ENCODE measurements at regions not wholly inside any gene's neighbourhood (a gene's known extent, or its start where the extent isn't known, plus 50 kb on each side); places are given as distances from the start of the nearest gene placed in this dataset.

- TF ChIP-seq, protein P1, sequence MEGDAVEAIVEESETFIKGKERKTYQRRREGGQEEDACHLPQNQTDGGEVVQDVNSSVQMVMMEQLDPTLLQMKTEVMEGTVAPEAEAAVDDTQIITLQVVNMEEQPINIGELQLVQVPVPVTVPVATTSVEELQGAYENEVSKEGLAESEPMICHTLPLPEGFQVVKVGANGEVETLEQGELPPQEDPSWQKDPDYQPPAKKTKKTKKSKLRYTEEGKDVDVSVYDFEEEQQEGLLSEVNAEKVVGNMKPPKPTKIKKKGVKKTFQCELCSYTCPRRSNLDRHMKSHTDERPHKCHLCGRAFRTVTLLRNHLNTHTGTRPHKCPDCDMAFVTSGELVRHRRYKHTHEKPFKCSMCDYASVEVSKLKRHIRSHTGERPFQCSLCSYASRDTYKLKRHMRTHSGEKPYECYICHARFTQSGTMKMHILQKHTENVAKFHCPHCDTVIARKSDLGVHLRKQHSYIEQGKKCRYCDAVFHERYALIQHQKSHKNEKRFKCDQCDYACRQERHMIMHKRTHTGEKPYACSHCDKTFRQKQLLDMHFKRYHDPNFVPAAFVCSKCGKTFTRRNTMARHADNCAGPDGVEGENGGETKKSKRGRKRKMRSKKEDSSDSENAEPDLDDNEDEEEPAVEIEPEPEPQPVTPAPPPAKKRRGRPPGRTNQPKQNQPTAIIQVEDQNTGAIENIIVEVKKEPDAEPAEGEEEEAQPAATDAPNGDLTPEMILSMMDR (IDR thresholded peaks at IDR 0.05; ENCODE audit: poor library complexity, severe bottlenecking) = no peak
- Histone ChIP-seq H3K9me3 (ENCODE audit: severe bottlenecking) (no peaks in the 10 kb centered on the region), H3K4me1 (ENCODE audit: insufficient read depth, poor library complexity, severe bottlenecking) (no peaks in the 10 kb centered on the region), H3K36me3 (ENCODE audit: low read depth) (no peaks in the 10 kb centered on the region), H3K27me3 (ENCODE audit: insufficient read depth, poor library complexity, severe bottlenecking) (no peaks in the 10 kb centered on the region), H3K27ac (ENCODE audit: poor library complexity, severe bottlenecking) (no peak overlapping the region), H3K4me3 (ENCODE audit: severe bottlenecking) (no peak overlapping the region)
- ATAC-seq (ENCODE audit: low read depth) = no peak
- no peak for DNase-seq (ENCODE audit: low spot score)
Observed at GRCh38 chr13:104295537-104295936, 1229.3 kb upstream of the SLC10A2 start.

GRCh38 chr13:104289400-104289799, 1223.2 kb upstream of the SLC10A2 start:
- H3K36me3 ChIP-seq (ENCODE audit: low read depth) = no peaks in the 10 kb centered on the region
- H3K27me3 ChIP-seq (ENCODE audit: insufficient read depth, poor library complexity, severe bottlenecking) = no peaks in the 10 kb centered on the region
- DNase-seq (ENCODE audit: low spot score) = no peak
- peaks cover 11% of the 10 kb centered on the region for H3K4me1 ChIP-seq (ENCODE audit: insufficient read depth, poor library complexity, severe bottlenecking)
- H3K9me3 ChIP-seq (ENCODE audit: severe bottlenecking) = no peaks in the 10 kb centered on the region
- TF ChIP-seq, protein P1 (IDR thresholded peaks at IDR 0.05; ENCODE audit: poor library complexity, severe bottlenecking) = no peak
- ATAC-seq (ENCODE audit: low read depth) = 0 out of 3 replicates have a peak, but pooled peaks have one; percentile 46
- H3K4me3 ChIP-seq (ENCODE audit: severe bottlenecking) = no peak overlapping the region
- H3K27ac ChIP-seq (ENCODE audit: poor library complexity, severe bottlenecking) = no peak overlapping the region

DNA sequence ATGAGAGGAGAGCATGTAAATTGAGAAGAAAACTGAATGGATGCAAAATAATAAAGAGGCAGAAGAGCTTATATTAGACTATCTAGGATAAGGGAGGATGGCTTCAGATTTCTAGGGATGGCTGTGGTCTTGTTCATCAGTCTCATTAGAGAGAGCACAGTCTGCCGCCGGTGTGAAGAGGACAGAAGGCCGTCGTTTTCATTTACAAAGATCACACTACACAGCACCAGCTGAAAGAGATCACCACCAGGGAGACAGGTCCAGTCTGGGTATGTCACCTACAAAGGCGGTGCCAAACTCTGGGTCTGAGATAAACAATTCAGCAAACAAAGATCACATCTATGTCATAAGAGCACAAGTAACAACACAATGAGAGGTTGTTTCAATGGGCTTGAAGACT, 1222.3 kb upstream of the SLC10A2 start:
- peaks cover 11% of the 10 kb centered on the region for H3K4me1 ChIP-seq (ENCODE audit: insufficient read depth, poor library complexity, severe bottlenecking)
- H3K27me3 ChIP-seq (ENCODE audit: insufficient read depth, poor library complexity, severe bottlenecking) = no peaks in the 10 kb centered on the region
- no peaks in the 10 kb centered on the region for H3K36me3 ChIP-seq (ENCODE audit: low read depth)
- no peak for ATAC-seq (ENCODE audit: low read depth)
- H3K9me3 ChIP-seq (ENCODE audit: severe bottlenecking) = no peaks in the 10 kb centered on the region
- H3K4me3 ChIP-seq (ENCODE audit: severe bottlenecking) = no peak overlapping the region
- no peak for DNase-seq (ENCODE audit: low spot score)
- H3K27ac ChIP-seq (ENCODE audit: poor library complexity, severe bottlenecking) = no peak overlapping the region
- TF ChIP-seq, protein P1 (IDR thresholded peaks at IDR 0.05; ENCODE audit: poor library complexity, severe bottlenecking) = no peak

- Histone ChIP-seq H3K4me1 (ENCODE audit: insufficient read depth, poor library complexity, severe bottlenecking) (peaks cover 11% of the 10 kb centered on the region), H3K27me3 (ENCODE audit: insufficient read depth, poor library complexity, severe bottlenecking) (no peaks in the 10 kb centered on the region), H3K27ac (ENCODE audit: poor library complexity, severe bottlenecking) (peak overlapping the region; percentile 43), H3K9me3 (ENCODE audit: severe bottlenecking) (no peaks in the 10 kb centered on the region), H3K4me3 (ENCODE audit: severe bottlenecking) (no peak overlapping the region), H3K36me3 (ENCODE audit: low read depth) (no peaks in the 10 kb centered on the region)
- TF ChIP-seq, protein P1 (IDR thresholded peaks at IDR 0.05; ENCODE audit: poor library complexity, severe bottlenecking) = no peak
- peak; percentile 48; the same call in 1 of the 3 replicates for ATAC-seq (ENCODE audit: low read depth)
- DNase-seq (ENCODE audit: low spot score) = no peak
Observed at GRCh38 chr13:104286566-104287290, 1220.5 kb upstream of the SLC10A2 start.

- Histone ChIP-seq H3K27me3 (ENCODE audit: insufficient read depth, poor library complexity, severe bottlenecking) (no peaks in the 10 kb centered on the region), H3K36me3 (ENCODE audit: low read depth) (no peaks in the 10 kb centered on the region), H3K4me1 (ENCODE audit: insufficient read depth, poor library complexity, severe bottlenecking) (peaks cover 5% of the 10 kb centered on the region), H3K4me3 (ENCODE audit: severe bottlenecking) (no peak overlapping the region), H3K9me3 (ENCODE audit: severe bottlenecking) (no peaks in the 10 kb centered on the region), H3K27ac (ENCODE audit: poor library complexity, severe bottlenecking) (no peak overlapping the region)
- ATAC-seq (ENCODE audit: low read depth) (no peak), DNase-seq (ENCODE audit: low spot score) (no peak)
- TF ChIP-seq, protein P1 (IDR thresholded peaks at IDR 0.05; ENCODE audit: poor library complexity, severe bottlenecking) = no peak
Observed at GRCh38 chr13:104281910-104282309, 1215.7 kb upstream of the SLC10A2 start.

All from RWPE2 (cell line).